Esophagus squamous epithelium (tissue), 5 donors: ENCODE measurements at regions not wholly inside any gene's neighbourhood (a gene's known extent, or its start where the extent isn't known, plus 50 kb on each side); places are given as distances from the start of the nearest gene placed in this dataset.
A peak's percentile ranks its signal among the peaks of the same experiment; 100 is the strongest.

Experiments used
- DNase-seq: peaks from one replicate; lab custom pipeline; 2025; lab: John Stamatoyannopoulos, UW
- H3K27ac ChIP-seq, 4 donors: fragments of 200-600 bp; sonication (generic); one replicate each; pipeline ENCODE4 v1.5.1; 2016 to 2019; ENCODE audit warnings: mild to moderate bottlenecking in 1 of 4
- H3K27me3 ChIP-seq, 4 donors: fragments of 200-600 bp; sonication (generic); 1 replicate in 3 of 4; 2 replicates in 1 of 4; pipeline versions ENCODE4 v1.5.1 to v1.6.0; 2017 to 2021; ENCODE audit warnings: antibody characterized with exemption in 1 of 4
- H3K36me3 ChIP-seq, 3 donors: fragments of 200-600 bp; sonication (generic); one replicate each; pipeline ENCODE4 v1.5.1; 2016 to 2019
- H3K4me1 ChIP-seq, 3 donors: fragments of 200-600 bp; sonication (generic); one replicate each; pipeline ENCODE4 v1.5.1; 2017 to 2019
- H3K4me3 ChIP-seq, 4 donors: fragments of 200-600 bp; sonication (generic); 1 replicate in 3 of 4; 2 replicates in 1 of 4; pipeline ENCODE4 v1.5.1; 2016 to 2019; ENCODE audit warnings: mild to moderate bottlenecking in 2 of 4, moderate library complexity in 1 of 4
- H3K9me3 ChIP-seq, 3 donors: fragments of 200-600 bp; sonication (generic); one replicate each; pipeline ENCODE4 v1.5.1; 2016 to 2019
- POLR2A ChIP-seq, 4 donors: fragments of 450-650 bp; IDR thresholded peaks; one replicate each; pipeline ENCODE4 v1.6.1; 2017; ENCODE audit warnings: antibody characterized with exemption in 4 of 4, mild to moderate bottlenecking in 4 of 4, moderate library complexity in 3 of 4
- WGBS, 2 donors: methylation state at CpG; one replicate each; pipeline ENCODE4 v1.1.5; 2018; 5-methylcytosine and 5-hydroxymethylcytosine counted together
- intact Hi-C: fragments of 100-400 bp; cut with DNase I; formaldehyde crosslinking; loops from one replicate; pipeline ENCODE4 v1.15.0; 2022
- TF ChIP-seq, protein P1 (sequence below), 6 experiments: fragments of 450-650 bp in 4 of 6; fragments of 200-600 bp in 2 of 6; sonication (generic) in 2 of 6; IDR thresholded peaks; one replicate each; pipeline ENCODE4 v1.5.1; 2016 to 2019; ENCODE audit warnings: antibody characterized with exemption in 6 of 6, mild to moderate bottlenecking in 4 of 6, moderate library complexity in 4 of 6
- donor health status: DM: yes; HTN: yes; CAD: no.

- Histone ChIP-seq H3K4me3 (no peak overlapping the region), H3K27me3 (no peaks in the 10 kb centered on the region), H3K36me3 (no peaks in the 10 kb centered on the region), H3K4me1 (peaks cover 13 to 47% (median 15%) of the 10 kb centered on the region in 3 donors), H3K9me3 (peaks cover 0 to 4% (median 0%) of the 10 kb centered on the region in 3 donors), H3K27ac (peak overlapping the region in 3 of 4 donors; percentile 57 to 78 (median 76))
- intact Hi-C loops: no loop called here
- WGBS, 2 donors: 34 to 41% methylated on average over 4 of the region's 4 CpGs
- TF ChIP-seq, protein P1, sequence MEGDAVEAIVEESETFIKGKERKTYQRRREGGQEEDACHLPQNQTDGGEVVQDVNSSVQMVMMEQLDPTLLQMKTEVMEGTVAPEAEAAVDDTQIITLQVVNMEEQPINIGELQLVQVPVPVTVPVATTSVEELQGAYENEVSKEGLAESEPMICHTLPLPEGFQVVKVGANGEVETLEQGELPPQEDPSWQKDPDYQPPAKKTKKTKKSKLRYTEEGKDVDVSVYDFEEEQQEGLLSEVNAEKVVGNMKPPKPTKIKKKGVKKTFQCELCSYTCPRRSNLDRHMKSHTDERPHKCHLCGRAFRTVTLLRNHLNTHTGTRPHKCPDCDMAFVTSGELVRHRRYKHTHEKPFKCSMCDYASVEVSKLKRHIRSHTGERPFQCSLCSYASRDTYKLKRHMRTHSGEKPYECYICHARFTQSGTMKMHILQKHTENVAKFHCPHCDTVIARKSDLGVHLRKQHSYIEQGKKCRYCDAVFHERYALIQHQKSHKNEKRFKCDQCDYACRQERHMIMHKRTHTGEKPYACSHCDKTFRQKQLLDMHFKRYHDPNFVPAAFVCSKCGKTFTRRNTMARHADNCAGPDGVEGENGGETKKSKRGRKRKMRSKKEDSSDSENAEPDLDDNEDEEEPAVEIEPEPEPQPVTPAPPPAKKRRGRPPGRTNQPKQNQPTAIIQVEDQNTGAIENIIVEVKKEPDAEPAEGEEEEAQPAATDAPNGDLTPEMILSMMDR (IDR thresholded peaks at IDR 0.05): no peak
- TF ChIP-seq POLR2A (IDR thresholded peaks at IDR 0.05): no peak
- DNase-seq: no peak
Measured at GRCh38 chr5:56607074-56607473, 208.3 kb upstream of the MAP3K1 start.

- no peak for DNase-seq
Measured at GRCh38 chr5:56606192-56606591, 209.2 kb upstream of the MAP3K1 start.

DNA sequence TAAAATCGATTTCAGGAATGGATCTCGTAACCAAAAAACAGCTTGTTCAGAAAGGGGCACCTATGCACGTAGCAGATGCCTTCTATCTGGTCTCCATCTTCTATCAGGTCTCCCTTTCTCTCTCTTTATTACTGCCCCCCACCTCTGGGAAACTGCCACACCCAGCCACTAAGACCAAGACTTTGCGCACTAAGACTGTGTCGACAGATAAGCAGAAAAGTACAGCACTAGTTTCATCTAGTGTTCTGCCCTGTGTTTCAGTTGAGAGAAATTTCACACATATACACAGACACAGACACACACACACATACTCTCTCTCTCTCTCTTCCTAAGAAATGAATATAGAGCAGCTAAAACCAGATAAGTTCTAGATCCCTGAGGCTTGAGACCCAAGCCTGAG, 210.1 kb upstream of the MAP3K1 start:
- intact Hi-C loops: no loop called here
- no peaks in the 10 kb centered on the region for H3K9me3 ChIP-seq

More at GRCh38 chr5:56606192-56606591, 209.2 kb upstream of the MAP3K1 start:
- Histone ChIP-seq H3K27me3 (no peaks in the 10 kb centered on the region), H3K27ac (no peak overlapping the region), H3K4me1 (peaks cover 13 to 47% (median 15%) of the 10 kb centered on the region in 3 donors), H3K4me3 (no peak overlapping the region), H3K9me3 (no peaks in the 10 kb centered on the region), H3K36me3 (no peaks in the 10 kb centered on the region)
- 87 to 90% methylated on average over 3 of the region's 3 CpGs for WGBS, 2 donors
- intact Hi-C loops: no loop called here
- TF ChIP-seq POLR2A (IDR thresholded peaks at IDR 0.05): no peak
- TF ChIP-seq, protein P1 (IDR thresholded peaks at IDR 0.05): no peak

DNA sequence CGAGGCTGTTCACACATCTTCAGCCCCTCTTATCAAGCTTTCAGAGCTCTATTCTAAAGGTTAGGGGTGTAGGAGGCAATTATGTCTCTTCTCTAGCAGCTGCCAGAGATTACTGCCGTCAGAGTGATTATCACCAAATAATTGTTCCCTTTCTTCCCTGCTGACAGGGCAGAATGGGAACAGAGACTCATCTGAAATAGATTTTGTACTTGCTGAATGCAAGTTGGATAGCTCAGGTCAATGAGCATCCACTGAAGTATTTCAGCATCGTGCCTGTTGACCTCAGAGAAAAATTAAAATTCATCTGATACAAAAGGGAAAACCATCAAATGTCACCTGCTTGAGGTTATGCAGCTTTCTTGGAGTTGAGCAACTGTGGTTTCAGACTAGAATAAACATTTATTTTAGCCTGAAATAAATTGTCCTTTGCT, 213.7 kb upstream of the MAP3K1 start:
- 50 to 65% methylated on average over 3 of the region's 3 CpGs for WGBS, 2 donors
- Histone ChIP-seq H3K36me3 (no peaks in the 10 kb centered on the region), H3K4me3 (no peak overlapping the region), H3K9me3 (no peaks in the 10 kb centered on the region), H3K27me3 (no peaks in the 10 kb centered on the region), H3K27ac (no peak overlapping the region), H3K4me1 (peaks cover 0 to 14% (median 0%) of the 10 kb centered on the region in 3 donors)
- no peak for TF ChIP-seq POLR2A (IDR thresholded peaks at IDR 0.05)
- TF ChIP-seq, protein P1 (IDR thresholded peaks at IDR 0.05): no peak
- no peak for DNase-seq
- intact Hi-C loops: no loop called here

More for the DNA sequence above, 210.1 kb upstream of the MAP3K1 start:
- WGBS, 2 donors: 87 to 96% methylated on average over 5 of the region's 5 CpGs
- H3K27me3 ChIP-seq: no peaks in the 10 kb centered on the region
- TF ChIP-seq POLR2A (IDR thresholded peaks at IDR 0.05): no peak
- TF ChIP-seq, protein P1 (IDR thresholded peaks at IDR 0.05): no peak
- no peak overlapping the region for H3K4me3 ChIP-seq
- no peak for DNase-seq
- no peaks in the 10 kb centered on the region for H3K36me3 ChIP-seq
- H3K27ac ChIP-seq: no peak overlapping the region
- H3K4me1 ChIP-seq: peaks cover 13 to 38% (median 15%) of the 10 kb centered on the region in 3 donors

DNA sequence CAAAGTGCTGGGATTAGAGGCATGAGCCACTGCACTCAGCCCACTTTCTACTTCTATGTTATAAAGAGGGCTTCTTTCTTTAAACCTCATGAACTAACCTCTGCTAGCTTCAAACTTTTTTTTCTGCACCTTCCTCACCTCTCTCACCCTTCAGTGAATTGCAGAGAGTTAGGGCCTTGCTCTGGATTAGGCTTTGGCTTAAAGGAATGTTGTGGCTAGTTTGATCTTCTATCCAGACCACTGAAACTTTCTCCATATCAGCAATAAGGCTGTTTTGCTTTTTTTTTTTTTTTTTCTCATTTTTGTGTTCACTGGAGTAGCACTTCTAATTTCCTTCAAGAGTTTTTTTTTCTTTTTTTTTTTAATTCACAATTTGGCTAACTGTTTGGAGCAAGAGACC, 216.4 kb upstream of the MAP3K1 start:
- intact Hi-C loops: no loop called here
- Histone ChIP-seq H3K4me3 (no peak overlapping the region), H3K9me3 (no peaks in the 10 kb centered on the region), H3K4me1 (peaks cover 0 to 18% (median 0%) of the 10 kb centered on the region in 3 donors), H3K27me3 (no peaks in the 10 kb centered on the region), H3K27ac (no peak overlapping the region), H3K36me3 (no peaks in the 10 kb centered on the region)
- DNase-seq: no peak
- no peak for TF ChIP-seq POLR2A (IDR thresholded peaks at IDR 0.05)
- TF ChIP-seq, protein P1 (IDR thresholded peaks at IDR 0.05): no peak
